Panc1 (cell line): ENCODE measurements at regions not wholly inside any gene's neighbourhood (a gene's known extent, or its start where the extent isn't known, plus 50 kb on each side); places are given as distances from the start of the nearest gene placed in this dataset.

Experiments used
- ATAC-seq: fragments of 200-7000 bp; cut with Tn5 transposase; 2 replicates; pipeline ENCODE4 v1.9.1; 2020; ENCODE audit warnings: mild to moderate bottlenecking, moderate library complexity
- BruUV-seq: library from RNA; stranded (reverse); fragments of 400-500 nt; replicated peaks from 2 replicates; lab custom pipeline; 2021; lab: Mats Ljungman, UMichigan
- CTCF ChIA-PET: fragments of 300-600 bp; sonication (Branson Sonifier 250); formaldehyde crosslinking; loops from one replicate; lab custom pipeline; 2022; ENCODE audit warnings: antibody characterized with exemption; lab: Charles Lee
- POLR2A ChIA-PET: fragments of 300-600 bp; sonication (Branson Sonifier 250); formaldehyde crosslinking; loops from one replicate; lab custom pipeline; 2022; ENCODE audit warnings: antibody characterized with exemption; lab: Charles Lee
- DNase-seq: peaks from one replicate; pipeline ENCODE4 v3.0.0-alpha.2; 2010; ENCODE audit warnings: low read depth, low spot score
- H3K27ac ChIP-seq: 2 replicates; pipeline ENCODE4 v1.5.1; 2011; ENCODE audit warnings: mild to moderate bottlenecking, low read length, inconsistent platforms
- H3K27me3 ChIP-seq: fragments of 200-500 bp; sonication (Bioruptor generic); 2 replicates; pipeline ENCODE4 v1.6.0; 2014; ENCODE audit warnings: low read length, inconsistent platforms; ENCODE audit not compliant: control insufficient read depth, insufficient read depth
- H3K36me3 ChIP-seq: fragments of 200-500 bp; sonication (Bioruptor generic); 2 replicates; pipeline ENCODE4 v1.5.1; 2014; ENCODE audit warnings: inconsistent platforms, mild to moderate bottlenecking, low read length, moderate library complexity; ENCODE audit not compliant: control insufficient read depth, insufficient read depth
- H3K4me1 ChIP-seq: 2 replicates; pipeline ENCODE4 v1.5.1; 2011; ENCODE audit warnings: inconsistent platforms, mild to moderate bottlenecking, low read length, moderate library complexity; ENCODE audit not compliant: control insufficient read depth, insufficient read depth
- H3K4me3 ChIP-seq, 2 experiments: 2 replicates each; pipeline ENCODE4 v1.5.1; 2011 to 2012; ENCODE audit warnings: low read depth in 2 of 2, low read length in 2 of 2, mild to moderate bottlenecking in 2 of 2, inconsistent platforms in 1 of 2, moderate library complexity in 1 of 2
- H3K9me3 ChIP-seq: fragments of 200-500 bp; sonication (Bioruptor generic); 2 replicates; pipeline ENCODE4 v1.5.1; 2014; ENCODE audit warnings: low read depth, mild to moderate bottlenecking, inconsistent platforms, low read length, moderate library complexity; ENCODE audit not compliant: control insufficient read depth, insufficient read depth
- CTCF ChIP-seq: fragments of 450-650 bp; IDR thresholded peaks from 2 replicates; pipeline ENCODE4 v1.5.1; 2017; ENCODE audit warnings: mild to moderate bottlenecking
- POLR2AphosphoS5 ChIP-seq: IDR thresholded peaks from 2 replicates; pipeline ENCODE4 v1.6.1; 2012; ENCODE audit warnings: mild to moderate bottlenecking, low read depth, low read length, moderate library complexity
- REST ChIP-seq, 2 experiments: IDR thresholded peaks; 2 replicates each; pipeline ENCODE4 v1.6.1; 2011 to 2012; ENCODE audit warnings: low read depth in 2 of 2, control low read depth in 1 of 2, low read length in 1 of 2, mild to moderate bottlenecking in 1 of 2, moderate library complexity in 1 of 2; ENCODE audit not compliant: insufficient read depth in 1 of 2
- SIN3A ChIP-seq: IDR thresholded peaks from 2 replicates; pipeline ENCODE4 v1.6.1; 2012; ENCODE audit warnings: low read depth, mild to moderate bottlenecking, low read length, moderate library complexity, borderline replicate concordance; ENCODE audit not compliant: insufficient read depth
- TCF7L2 ChIP-seq: IDR thresholded peaks from 2 replicates; pipeline ENCODE4 v1.6.1; 2011; ENCODE audit warnings: mild to moderate bottlenecking, low read depth, low read length, inconsistent platforms
- in situ Hi-C: cut with HindIII; loops from 2 replicates; pipeline ENCODE4 v1.10.0; 2016; ENCODE audit warnings: low sequenced_read_pairs, low pct_unique_long_range_greater_than_20kb
- intact Hi-C: fragments of 100-400 bp; cut with micrococcal nuclease; formaldehyde crosslinking; loops from one replicate; pipeline ENCODE4 v1.10.0; 2022; ENCODE audit not compliant: unreplicated experiment

- no peak overlapping the region for H3K4me3 ChIP-seq
- ATAC-seq (no peak), DNase-seq (no peak)
- TF ChIP-seq TCF7L2 (no peak), POLR2AphosphoS5 (no peak), CTCF (no peak), SIN3A (no peak), REST (IDR thresholded peaks at IDR 0.05; ENCODE audit: insufficient read depth in 1 of 2, low read depth in 2 of 2, low read length in 1 of 2) (no peak)
- no peaks in the 10 kb centered on the region for H3K27me3 ChIP-seq
- intact Hi-C loops: no loop called here
- H3K27ac ChIP-seq: no peak overlapping the region
- ChIA-PET POLR2A (no interaction called here), CTCF (no interaction called here)
- no TSS peak for BruUV-seq
- in situ Hi-C loops: no loop called here
- H3K36me3 ChIP-seq: no peaks in the 10 kb centered on the region
- no peaks in the 10 kb centered on the region for H3K9me3 ChIP-seq
- no peaks in the 10 kb centered on the region for H3K4me1 ChIP-seq
Observed at GRCh38 chr4:149048451-149049143, 606.4 kb upstream of the NR3C2 start.

- intact Hi-C loops: no loop called here
- Histone ChIP-seq H3K9me3 (no peaks in the 10 kb centered on the region), H3K27ac (no peak overlapping the region), H3K4me3 (no peak overlapping the region), H3K36me3 (no peaks in the 10 kb centered on the region), H3K4me1 (no peaks in the 10 kb centered on the region), H3K27me3 (no peaks in the 10 kb centered on the region)
- ATAC-seq (no peak), DNase-seq (no peak)
- POLR2A ChIA-PET: no interaction called here
- TF ChIP-seq POLR2AphosphoS5: no peak
- TF ChIP-seq TCF7L2: no peak
- TF ChIP-seq SIN3A: no peak
- no peak for TF ChIP-seq CTCF
- TF ChIP-seq REST (IDR thresholded peaks at IDR 0.05; ENCODE audit: insufficient read depth in 1 of 2, low read depth in 2 of 2, low read length in 1 of 2): no peak
- CTCF ChIA-PET: no interaction called here
- no TSS peak for BruUV-seq
- in situ Hi-C loops: no loop called here
Observed at GRCh38 chr4:149047368-149047767, 605.2 kb upstream of the NR3C2 start.
